Retina (tissue), 1 donor: ENCODE measurements at regions not wholly inside any gene's neighbourhood (a gene's known extent, or its start where the extent isn't known, plus 50 kb on each side); places are given as distances from the start of the nearest gene placed in this dataset.

Experiments used
- DNase-seq: peaks from one replicate; pipeline ENCODE4 v3.0.0-alpha.2; 2016

- no peak for DNase-seq
Observed at GRCh38 chr10:62554632-62555199, 180.5 kb downstream of the ZNF365 start.

- no peak for DNase-seq
Observed at GRCh38 chr10:62559481-62560200, 185.5 kb downstream of the ZNF365 start.

- DNase-seq: no peak
Observed at GRCh38 chr10:62560201-62560819, 186.1 kb downstream of the ZNF365 start.

GRCh38 chr10:62561151-62561550 is 187.0 kb downstream of the ZNF365 start:
- no peak for DNase-seq

GRCh38 chr10:62562101-62562500 is 187.9 kb downstream of the ZNF365 start:
- no peak for DNase-seq

GRCh38 chr10:62562795-62563194 is 188.6 kb downstream of the ZNF365 start:
- no peak for DNase-seq

GRCh38 chr10:62573929-62574328 is 199.8 kb downstream of the ZNF365 start:
- DNase-seq: no peak

GRCh38 chr10:62577076-62577475 is 202.9 kb downstream of the ZNF365 start:
- no peak for DNase-seq

GRCh38 chr10:62577666-62578291 is 203.6 kb downstream of the ZNF365 start:
- no peak for DNase-seq

- DNase-seq: no peak
Observed at GRCh38 chr10:62578301-62578700, 204.1 kb downstream of the ZNF365 start.

GRCh38 chr10:62578916-62579315 is 204.7 kb downstream of the ZNF365 start:
- DNase-seq: no peak

GRCh38 chr10:62580396-62580795 is 206.2 kb downstream of the ZNF365 start:
- no peak for DNase-seq

GRCh38 chr10:62581351-62581750 is 207.2 kb downstream of the ZNF365 start:
- DNase-seq: no peak

- no peak for DNase-seq
Observed at GRCh38 chr10:62582101-62582705, 208.0 kb downstream of the ZNF365 start.

- no peak for DNase-seq
Observed at GRCh38 chr10:62582804-62583208, 208.6 kb downstream of the ZNF365 start.

- DNase-seq: no peak
Observed at GRCh38 chr10:62583876-62584615, 209.9 kb downstream of the ZNF365 start.

GRCh38 chr10:62584731-62585130 is 210.6 kb downstream of the ZNF365 start:
- no peak for DNase-seq

GRCh38 chr10:62585211-62585775 is 211.1 kb downstream of the ZNF365 start:
- no peak for DNase-seq

GRCh38 chr10:62587011-62587410 is 212.8 kb downstream of the ZNF365 start:
- no peak for DNase-seq

- no peak for DNase-seq
Observed at GRCh38 chr10:62588116-62588515, 213.9 kb downstream of the ZNF365 start.

GRCh38 chr10:62589689-62590088 is 214.8 kb upstream of the ADO start:
- no peak for DNase-seq

GRCh38 chr10:62590306-62590705 is 214.2 kb upstream of the ADO start:
- DNase-seq: no peak
